ENCODE measurements at regions not wholly inside any gene's neighbourhood (a gene's known extent, or its start where the extent isn't known, plus 50 kb on each side); places are given as distances from the start of the nearest gene placed in this dataset.

DNA sequence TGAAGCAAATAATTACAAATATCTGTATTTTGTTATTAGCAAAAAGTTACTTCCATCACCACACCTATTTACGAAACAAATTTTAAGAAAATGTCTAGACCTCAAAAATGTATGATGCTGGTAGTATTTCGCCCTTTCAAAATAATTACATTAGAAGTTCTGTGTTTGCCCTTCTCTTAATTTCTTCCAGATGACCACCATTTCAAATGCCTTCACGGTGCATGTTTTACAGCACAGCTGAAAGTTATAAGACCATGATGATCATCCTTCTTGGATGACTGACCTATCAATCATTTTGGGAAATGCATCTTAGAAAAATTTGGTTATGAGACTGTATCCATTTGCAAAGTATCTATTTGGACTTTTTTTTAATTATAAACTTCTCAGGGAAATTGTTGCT, 390.8 kb downstream of the SLITRK6 start:
- TF ChIP-seq, protein P1, sequence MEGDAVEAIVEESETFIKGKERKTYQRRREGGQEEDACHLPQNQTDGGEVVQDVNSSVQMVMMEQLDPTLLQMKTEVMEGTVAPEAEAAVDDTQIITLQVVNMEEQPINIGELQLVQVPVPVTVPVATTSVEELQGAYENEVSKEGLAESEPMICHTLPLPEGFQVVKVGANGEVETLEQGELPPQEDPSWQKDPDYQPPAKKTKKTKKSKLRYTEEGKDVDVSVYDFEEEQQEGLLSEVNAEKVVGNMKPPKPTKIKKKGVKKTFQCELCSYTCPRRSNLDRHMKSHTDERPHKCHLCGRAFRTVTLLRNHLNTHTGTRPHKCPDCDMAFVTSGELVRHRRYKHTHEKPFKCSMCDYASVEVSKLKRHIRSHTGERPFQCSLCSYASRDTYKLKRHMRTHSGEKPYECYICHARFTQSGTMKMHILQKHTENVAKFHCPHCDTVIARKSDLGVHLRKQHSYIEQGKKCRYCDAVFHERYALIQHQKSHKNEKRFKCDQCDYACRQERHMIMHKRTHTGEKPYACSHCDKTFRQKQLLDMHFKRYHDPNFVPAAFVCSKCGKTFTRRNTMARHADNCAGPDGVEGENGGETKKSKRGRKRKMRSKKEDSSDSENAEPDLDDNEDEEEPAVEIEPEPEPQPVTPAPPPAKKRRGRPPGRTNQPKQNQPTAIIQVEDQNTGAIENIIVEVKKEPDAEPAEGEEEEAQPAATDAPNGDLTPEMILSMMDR (IDR thresholded peaks at IDR 0.05): no peak
- no peak for TF ChIP-seq POLR2A (IDR thresholded peaks at IDR 0.05)
- no peak for TF ChIP-seq POLR2AphosphoS5 (IDR thresholded peaks at IDR 0.05)

All from stomach (tissue), 4 donors.